SJCRH30 (cell line): ENCODE measurements at regions not wholly inside any gene's neighbourhood (a gene's known extent, or its start where the extent isn't known, plus 50 kb on each side); places are given as distances from the start of the nearest gene placed in this dataset.
A peak's percentile ranks its signal among the peaks of the same experiment; 100 is the strongest.

ENCODE experiments used
- DNase-seq, 2 experiments: peaks; one replicate each; pipeline ENCODE4 v3.0.0-alpha.2; 2015 to 2020
- H3K27ac ChIP-seq: fragments of 250-450 bp; sonication (Bioruptor Pico); 2 replicates; pipeline ENCODE4 v1.5.1; 2020; ENCODE audit warnings: mild to moderate bottlenecking, moderate library complexity
- H3K27me3 ChIP-seq: fragments of 250-450 bp; sonication (Bioruptor Pico); 2 replicates; pipeline ENCODE4 v1.5.1; 2020; ENCODE audit warnings: mild to moderate bottlenecking, moderate library complexity
- H3K36me3 ChIP-seq: fragments of 250-450 bp; sonication (Bioruptor Pico); 2 replicates; pipeline ENCODE4 v1.5.1; 2020; ENCODE audit warnings: mild to moderate bottlenecking, moderate library complexity
- H3K4me1 ChIP-seq: fragments of 250-450 bp; sonication (Bioruptor Pico); 2 replicates; pipeline ENCODE4 v1.5.1; 2020; ENCODE audit warnings: mild to moderate bottlenecking, moderate library complexity
- H3K4me3 ChIP-seq: fragments of 250-450 bp; sonication (Bioruptor Pico); 2 replicates; pipeline ENCODE4 v1.5.1; 2020; ENCODE audit warnings: mild to moderate bottlenecking, moderate library complexity
- H3K9me3 ChIP-seq: fragments of 250-450 bp; sonication (Bioruptor Pico); replicated peaks from 2 replicates; pipeline ENCODE4 v1.5.1; 2020; ENCODE audit warnings: mild to moderate bottlenecking, moderate library complexity

GRCh38 chr2:133753665-133754064 is 185.4 kb upstream of the NCKAP5 start:
- H3K36me3 ChIP-seq = no peaks in the 10 kb centered on the region
- no peaks in the 10 kb centered on the region for H3K9me3 ChIP-seq
- no peaks in the 10 kb centered on the region for H3K4me1 ChIP-seq
- peak; percentile 12 to 25 for DNase-seq
- no peak overlapping the region for H3K4me3 ChIP-seq
- no peaks in the 10 kb centered on the region for H3K27me3 ChIP-seq
- H3K27ac ChIP-seq = no peak overlapping the region

GRCh38 chr2:133755480-133756300 is 187.4 kb upstream of the NCKAP5 start:
- no peak for DNase-seq
- no peak overlapping the region for H3K27ac ChIP-seq
- H3K36me3 ChIP-seq = no peaks in the 10 kb centered on the region
- H3K27me3 ChIP-seq = no peaks in the 10 kb centered on the region
- H3K4me1 ChIP-seq = no peaks in the 10 kb centered on the region
- H3K9me3 ChIP-seq = no peaks in the 10 kb centered on the region
- no peak overlapping the region for H3K4me3 ChIP-seq

GRCh38 chr2:133756833-133757232 is 188.6 kb upstream of the NCKAP5 start:
- H3K27ac ChIP-seq = no peak overlapping the region
- H3K27me3 ChIP-seq = no peaks in the 10 kb centered on the region
- no peaks in the 10 kb centered on the region for H3K9me3 ChIP-seq
- DNase-seq = no peak
- H3K36me3 ChIP-seq = no peaks in the 10 kb centered on the region
- H3K4me1 ChIP-seq = no peaks in the 10 kb centered on the region
- H3K4me3 ChIP-seq = no peak overlapping the region

GRCh38 chr2:133760376-133760775 is 192.1 kb upstream of the NCKAP5 start:
- no peaks in the 10 kb centered on the region for H3K36me3 ChIP-seq
- DNase-seq = no peak
- no peak overlapping the region for H3K4me3 ChIP-seq
- no peaks in the 10 kb centered on the region for H3K9me3 ChIP-seq
- H3K27me3 ChIP-seq = no peaks in the 10 kb centered on the region
- H3K27ac ChIP-seq = no peak overlapping the region
- no peaks in the 10 kb centered on the region for H3K4me1 ChIP-seq

GRCh38 chr2:133765658-133766057 is 197.4 kb upstream of the NCKAP5 start:
- H3K36me3 ChIP-seq = no peaks in the 10 kb centered on the region
- no peaks in the 10 kb centered on the region for H3K4me1 ChIP-seq
- no peaks in the 10 kb centered on the region for H3K9me3 ChIP-seq
- H3K27me3 ChIP-seq = no peaks in the 10 kb centered on the region
- H3K4me3 ChIP-seq = no peak overlapping the region
- DNase-seq = no peak
- H3K27ac ChIP-seq = no peak overlapping the region

GRCh38 chr2:133766164-133766832 is 198.0 kb upstream of the NCKAP5 start:
- Histone ChIP-seq H3K27me3 (no peaks in the 10 kb centered on the region), H3K36me3 (no peaks in the 10 kb centered on the region), H3K4me3 (no peak overlapping the region), H3K4me1 (no peaks in the 10 kb centered on the region), H3K27ac (no peak overlapping the region), H3K9me3 (no peaks in the 10 kb centered on the region)
- no peak for DNase-seq

GRCh38 chr2:133768256-133768655 is 200.0 kb upstream of the NCKAP5 start:
- Histone ChIP-seq H3K27me3 (no peaks in the 10 kb centered on the region), H3K4me3 (no peak overlapping the region), H3K27ac (no peak overlapping the region), H3K9me3 (no peaks in the 10 kb centered on the region), H3K4me1 (no peaks in the 10 kb centered on the region), H3K36me3 (no peaks in the 10 kb centered on the region)
- no peak for DNase-seq

GRCh38 chr2:133768658-133769435 is 200.6 kb upstream of the NCKAP5 start:
- DNase-seq = no peak
- no peaks in the 10 kb centered on the region for H3K27me3 ChIP-seq
- no peak overlapping the region for H3K27ac ChIP-seq
- no peak overlapping the region for H3K4me3 ChIP-seq
- no peaks in the 10 kb centered on the region for H3K36me3 ChIP-seq
- H3K9me3 ChIP-seq = no peaks in the 10 kb centered on the region
- no peaks in the 10 kb centered on the region for H3K4me1 ChIP-seq

- no peak overlapping the region for H3K4me3 ChIP-seq
- no peak overlapping the region for H3K27ac ChIP-seq
Measured at GRCh38 chr2:133773854-133774653, 205.8 kb upstream of the NCKAP5 start.

GRCh38 chr2:133774654-133775015 is 206.4 kb upstream of the NCKAP5 start:
- peaks cover 11% of the 10 kb centered on the region; the same call in 1 of the 2 replicates for H3K27me3 ChIP-seq
- H3K4me1 ChIP-seq = no peaks in the 10 kb centered on the region
- H3K27ac ChIP-seq = no peak overlapping the region
- DNase-seq = no peak
- no peak overlapping the region for H3K4me3 ChIP-seq
- H3K9me3 ChIP-seq = no peaks in the 10 kb centered on the region
- H3K36me3 ChIP-seq = no peaks in the 10 kb centered on the region

More at GRCh38 chr2:133773854-133774653, 205.8 kb upstream of the NCKAP5 start:
- H3K4me1 ChIP-seq = no peaks in the 10 kb centered on the region
- no peaks in the 10 kb centered on the region for H3K9me3 ChIP-seq
- H3K27me3 ChIP-seq = peaks cover 7% of the 10 kb centered on the region; the same call in 1 of the 2 replicates
- no peak for DNase-seq
- H3K36me3 ChIP-seq = no peaks in the 10 kb centered on the region

- no peaks in the 10 kb centered on the region for H3K9me3 ChIP-seq
- H3K27me3 ChIP-seq = peaks cover 12% of the 10 kb centered on the region; the same call in 1 of the 2 replicates
- H3K27ac ChIP-seq = no peak overlapping the region
- no peak overlapping the region for H3K4me3 ChIP-seq
- no peak for DNase-seq
- no peaks in the 10 kb centered on the region for H3K36me3 ChIP-seq
- no peaks in the 10 kb centered on the region for H3K4me1 ChIP-seq
Measured at GRCh38 chr2:133776936-133777573, 208.8 kb upstream of the NCKAP5 start.

- Histone ChIP-seq H3K27me3 (peaks cover 12% of the 10 kb centered on the region; the same call in 1 of the 2 replicates), H3K9me3 (no peaks in the 10 kb centered on the region), H3K4me1 (no peaks in the 10 kb centered on the region), H3K36me3 (no peaks in the 10 kb centered on the region), H3K4me3 (no peak overlapping the region), H3K27ac (no peak overlapping the region)
- peak in 1 of 2 experiments; percentile 8 for DNase-seq
Measured at GRCh38 chr2:133777574-133777960, 209.3 kb upstream of the NCKAP5 start.

GRCh38 chr2:133780099-133780996 is 212.1 kb upstream of the NCKAP5 start:
- Histone ChIP-seq H3K4me1 (no peaks in the 10 kb centered on the region), H3K36me3 (no peaks in the 10 kb centered on the region), H3K4me3 (no peak overlapping the region), H3K27me3 (peaks cover 12% of the 10 kb centered on the region; the same call in 1 of the 2 replicates), H3K27ac (no peak overlapping the region), H3K9me3 (no peaks in the 10 kb centered on the region)
- DNase-seq = peak; percentile 41 to 77
